Astrocyte (in vitro differentiated cells and primary cell): ENCODE measurements at regions not wholly inside any gene's neighbourhood (a gene's known extent, or its start where the extent isn't known, plus 50 kb on each side); places are given as distances from the start of the nearest gene placed in this dataset.

Experiments
- DNase-seq: peaks from one replicate; pipeline ENCODE4 v3.0.0-alpha.2; 2010; ENCODE audit warnings: low read depth
- FAIRE-seq: peaks from 2 replicates; lab custom pipeline; 2011; peaks lifted over from hg19 to GRCh38; lab: Jason Lieb, UNC
- H2AFZ ChIP-seq: 2 replicates; pipeline ENCODE4 v1.6.0; 2012; ENCODE audit warnings: low read depth, low read length, inconsistent platforms
- H3K27ac ChIP-seq: 2 replicates; pipeline ENCODE4 v1.5.1; 2011; ENCODE audit warnings: low read depth, low read length, inconsistent platforms
- H3K27me3 ChIP-seq: 2 replicates; pipeline ENCODE4 v1.6.0; 2011; ENCODE audit warnings: low read length, inconsistent platforms; ENCODE audit not compliant: insufficient read depth
- H3K36me3 ChIP-seq: 2 replicates; pipeline ENCODE4 v1.5.1; 2011; ENCODE audit warnings: low read length, inconsistent platforms; ENCODE audit not compliant: insufficient read depth
- H3K4me1 ChIP-seq: 2 replicates; pipeline ENCODE4 v1.5.1; 2011; ENCODE audit warnings: low read length, inconsistent platforms; ENCODE audit not compliant: insufficient read depth
- H3K4me2 ChIP-seq: 2 replicates; pipeline ENCODE4 v1.6.0; 2012; ENCODE audit warnings: low read length, inconsistent platforms
- H3K4me3 ChIP-seq: 2 replicates; pipeline ENCODE4 v1.5.1; 2011; ENCODE audit warnings: low read depth, mild to moderate bottlenecking, low read length, inconsistent platforms; ENCODE audit not compliant: insufficient read depth
- H3K79me2 ChIP-seq: 2 replicates; pipeline ENCODE4 v1.6.0; 2012; ENCODE audit warnings: mild to moderate bottlenecking, low read length, inconsistent platforms; ENCODE audit not compliant: insufficient read depth
- H3K9ac ChIP-seq: 2 replicates; pipeline ENCODE4 v1.6.0; 2012; ENCODE audit warnings: mild to moderate bottlenecking, low read length, inconsistent platforms
- H3K9me3 ChIP-seq: 2 replicates; pipeline ENCODE4 v1.5.1; 2012; ENCODE audit warnings: low read depth, mild to moderate bottlenecking, low read length, inconsistent platforms; ENCODE audit not compliant: insufficient read depth
- H4K20me1 ChIP-seq: 2 replicates; pipeline ENCODE4 v1.6.0; 2012; ENCODE audit warnings: low read length, inconsistent platforms; ENCODE audit not compliant: insufficient read depth
- H3K27ac Mint-ChIP-seq: one replicate; pipeline ENCODE4 v1.8.0; 2021; ENCODE audit warnings: mild to moderate bottlenecking, mixed read lengths; ENCODE audit not compliant: unreplicated experiment
- H3K27me3 Mint-ChIP-seq: one replicate; pipeline ENCODE4 v1.8.0; 2021; ENCODE audit warnings: low read depth, mixed read lengths; ENCODE audit not compliant: unreplicated experiment
- H3K36me3 Mint-ChIP-seq: one replicate; pipeline ENCODE4 v1.8.0; 2021; ENCODE audit warnings: low read depth, mixed read lengths; ENCODE audit not compliant: unreplicated experiment
- H3K4me1 Mint-ChIP-seq: one replicate; pipeline ENCODE4 v1.8.0; 2021; ENCODE audit warnings: low read depth, mixed read lengths; ENCODE audit not compliant: unreplicated experiment
- H3K4me3 Mint-ChIP-seq: one replicate; pipeline ENCODE4 v1.8.0; 2021; ENCODE audit warnings: mild to moderate bottlenecking, moderate library complexity, mixed read lengths; ENCODE audit not compliant: unreplicated experiment
- H3K9me3 Mint-ChIP-seq: one replicate; pipeline ENCODE4 v1.8.0; 2021; ENCODE audit warnings: mild to moderate bottlenecking, mixed read lengths; ENCODE audit not compliant: unreplicated experiment
- EZH2 ChIP-seq: IDR thresholded peaks from 2 replicates; pipeline ENCODE4 v1.6.1; 2012; ENCODE audit warnings: mild to moderate bottlenecking, low read length, inconsistent platforms; ENCODE audit not compliant: insufficient read depth
- TF ChIP-seq, protein P1 (sequence below): IDR thresholded peaks from 2 replicates; pipeline ENCODE4 v1.5.1; 2011; ENCODE audit warnings: low read depth, mild to moderate bottlenecking, inconsistent platforms, low read length, moderate library complexity; ENCODE audit not compliant: insufficient read depth

DNA sequence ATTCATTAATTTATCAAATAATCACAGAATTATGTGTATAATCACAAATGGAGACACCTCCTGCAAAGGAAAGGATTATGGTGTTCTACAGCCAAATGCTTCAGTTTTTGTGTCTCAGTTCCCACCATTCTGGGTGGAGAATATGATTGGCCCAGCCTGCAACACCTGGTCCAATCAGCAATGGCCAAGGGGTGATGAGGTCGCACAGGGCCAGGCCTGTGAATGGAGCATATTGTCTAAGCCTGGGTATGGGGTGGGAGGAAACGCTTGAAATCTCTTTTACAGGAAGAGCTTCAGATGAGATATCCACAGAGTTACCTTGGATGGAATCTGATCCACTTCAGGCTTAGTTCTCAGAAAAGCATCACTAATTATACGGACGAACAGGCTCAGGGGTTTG is 271.6 kb downstream of the DHX35 start:
- Mint-ChIP-seq H3K4me1 (no peaks in the 10 kb centered on the region), H3K9me3 (no peaks in the 10 kb centered on the region), H3K27me3 (peaks cover 13% of the 10 kb centered on the region), H3K27ac (no peak overlapping the region), H3K4me3 (no peak overlapping the region), H3K36me3 (no peaks in the 10 kb centered on the region)
- no peaks in the 10 kb centered on the region for H4K20me1 ChIP-seq
- TF ChIP-seq, protein P1, sequence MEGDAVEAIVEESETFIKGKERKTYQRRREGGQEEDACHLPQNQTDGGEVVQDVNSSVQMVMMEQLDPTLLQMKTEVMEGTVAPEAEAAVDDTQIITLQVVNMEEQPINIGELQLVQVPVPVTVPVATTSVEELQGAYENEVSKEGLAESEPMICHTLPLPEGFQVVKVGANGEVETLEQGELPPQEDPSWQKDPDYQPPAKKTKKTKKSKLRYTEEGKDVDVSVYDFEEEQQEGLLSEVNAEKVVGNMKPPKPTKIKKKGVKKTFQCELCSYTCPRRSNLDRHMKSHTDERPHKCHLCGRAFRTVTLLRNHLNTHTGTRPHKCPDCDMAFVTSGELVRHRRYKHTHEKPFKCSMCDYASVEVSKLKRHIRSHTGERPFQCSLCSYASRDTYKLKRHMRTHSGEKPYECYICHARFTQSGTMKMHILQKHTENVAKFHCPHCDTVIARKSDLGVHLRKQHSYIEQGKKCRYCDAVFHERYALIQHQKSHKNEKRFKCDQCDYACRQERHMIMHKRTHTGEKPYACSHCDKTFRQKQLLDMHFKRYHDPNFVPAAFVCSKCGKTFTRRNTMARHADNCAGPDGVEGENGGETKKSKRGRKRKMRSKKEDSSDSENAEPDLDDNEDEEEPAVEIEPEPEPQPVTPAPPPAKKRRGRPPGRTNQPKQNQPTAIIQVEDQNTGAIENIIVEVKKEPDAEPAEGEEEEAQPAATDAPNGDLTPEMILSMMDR: no peak
- no peak for TF ChIP-seq EZH2
- no peak overlapping the region for H2AFZ ChIP-seq
- H3K36me3 ChIP-seq: no peaks in the 10 kb centered on the region
- H3K27ac ChIP-seq: no peak overlapping the region
- no peak overlapping the region for H3K4me2 ChIP-seq
- H3K9ac ChIP-seq: no peak overlapping the region
- H3K27me3 ChIP-seq: no peaks in the 10 kb centered on the region
- no peaks in the 10 kb centered on the region for H3K79me2 ChIP-seq
- FAIRE-seq (no peak), DNase-seq (no peak)
- no peak overlapping the region for H3K4me3 ChIP-seq
- no peaks in the 10 kb centered on the region for H3K9me3 ChIP-seq
- no peaks in the 10 kb centered on the region for H3K4me1 ChIP-seq

DNA sequence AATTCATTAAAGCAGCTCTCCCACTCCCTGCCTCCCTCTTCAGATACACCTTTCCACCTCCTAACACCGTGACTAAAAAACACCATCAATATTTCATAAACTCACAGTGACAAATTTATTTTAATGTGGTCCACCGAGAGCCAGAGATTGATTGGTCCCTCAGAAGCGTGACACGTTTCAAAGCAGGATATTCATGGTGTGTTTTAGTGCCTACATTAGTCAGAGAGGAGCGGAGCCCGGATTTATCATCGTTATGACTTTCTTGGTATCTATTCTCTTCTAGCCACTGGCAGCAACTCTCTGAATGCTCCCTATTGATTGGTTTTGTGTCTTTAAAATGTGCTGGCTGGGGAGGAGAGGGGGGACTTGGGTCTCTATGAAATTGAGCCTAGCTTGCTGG is 265.3 kb downstream of the DHX35 start:
- TF ChIP-seq, protein P1: no peak
- TF ChIP-seq EZH2: no peak
- no peak overlapping the region for H3K4me2 ChIP-seq
- H3K36me3 ChIP-seq: no peaks in the 10 kb centered on the region
- H3K4me1 ChIP-seq: no peaks in the 10 kb centered on the region
- no peaks in the 10 kb centered on the region for H3K9me3 Mint-ChIP-seq
- no peak overlapping the region for H3K4me3 Mint-ChIP-seq
- FAIRE-seq (no peak), DNase-seq (no peak)
- H3K79me2 ChIP-seq: no peaks in the 10 kb centered on the region
- H4K20me1 ChIP-seq: no peaks in the 10 kb centered on the region
- H2AFZ ChIP-seq: no peak overlapping the region
- no peaks in the 10 kb centered on the region for H3K27me3 ChIP-seq
- H3K27ac ChIP-seq: no peak overlapping the region
- no peak overlapping the region for H3K4me3 ChIP-seq
- no peak overlapping the region for H3K9ac ChIP-seq
- no peaks in the 10 kb centered on the region for H3K36me3 Mint-ChIP-seq
- H3K27ac Mint-ChIP-seq: no peak overlapping the region
- peaks cover 40% of the 10 kb centered on the region for H3K27me3 Mint-ChIP-seq
- H3K9me3 ChIP-seq: no peaks in the 10 kb centered on the region
- H3K4me1 Mint-ChIP-seq: no peaks in the 10 kb centered on the region

DNA sequence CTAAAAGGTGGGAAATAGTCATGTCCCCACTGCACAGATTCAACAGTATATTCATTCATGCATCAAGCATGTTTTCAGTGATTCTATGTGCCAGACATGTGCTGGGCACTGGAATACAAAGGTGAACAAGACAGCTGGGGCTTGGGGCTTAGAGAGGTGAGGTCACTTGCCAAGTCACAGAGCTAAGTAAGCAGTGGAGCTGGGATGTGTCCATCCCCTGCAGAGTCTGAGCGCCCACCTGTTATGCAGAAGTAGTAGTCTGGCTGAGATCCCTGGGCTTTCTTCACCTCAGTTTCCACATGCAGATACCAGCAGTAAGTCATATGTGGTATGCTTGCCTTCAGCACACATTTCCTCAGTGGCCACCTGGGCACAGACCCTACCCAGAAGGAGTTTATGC is 263.8 kb downstream of the DHX35 start:
- H3K9ac ChIP-seq: no peak overlapping the region
- DNase-seq (no peak), FAIRE-seq (no peak)
- H3K27ac ChIP-seq: no peak overlapping the region
- H3K79me2 ChIP-seq: no peaks in the 10 kb centered on the region
- H3K4me1 Mint-ChIP-seq: no peaks in the 10 kb centered on the region
- no peak overlapping the region for H3K4me3 ChIP-seq
- no peak overlapping the region for H3K27ac Mint-ChIP-seq
- H3K36me3 ChIP-seq: no peaks in the 10 kb centered on the region
- no peaks in the 10 kb centered on the region for H3K36me3 Mint-ChIP-seq
- no peaks in the 10 kb centered on the region for H3K4me1 ChIP-seq
- no peak overlapping the region for H3K4me2 ChIP-seq
- H4K20me1 ChIP-seq: no peaks in the 10 kb centered on the region
- no peaks in the 10 kb centered on the region for H3K9me3 Mint-ChIP-seq
- H3K4me3 Mint-ChIP-seq: no peak overlapping the region
- H3K27me3 ChIP-seq: no peaks in the 10 kb centered on the region
- H3K9me3 ChIP-seq: no peaks in the 10 kb centered on the region
- TF ChIP-seq, protein P1: no peak
- TF ChIP-seq EZH2: no peak
- H2AFZ ChIP-seq: no peak overlapping the region
- peaks cover 38% of the 10 kb centered on the region for H3K27me3 Mint-ChIP-seq
